ENCODE measurements at regions not wholly inside any gene's neighbourhood (a gene's known extent, or its start where the extent isn't known, plus 50 kb on each side); places are given as distances from the start of the nearest gene placed in this dataset.

DNA sequence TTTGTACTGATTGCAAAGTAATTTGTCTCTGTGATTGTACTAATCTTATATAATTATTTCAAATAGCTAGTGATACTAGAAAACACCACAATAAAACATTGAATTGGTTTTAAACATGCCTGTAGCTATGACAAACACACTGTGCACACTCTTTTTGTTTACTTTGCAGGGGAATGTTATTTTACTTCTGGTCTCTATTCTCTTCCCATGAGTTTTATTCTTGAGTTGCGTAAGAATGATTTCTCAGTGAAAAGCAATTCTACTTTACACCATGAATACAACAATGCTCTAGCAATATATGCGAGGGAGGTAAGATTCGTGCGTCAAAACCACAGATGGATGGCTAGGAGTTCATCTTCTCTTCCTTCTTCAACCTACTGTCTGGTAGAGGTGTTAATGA is 68.4 kb upstream of the PHACTR1 start:
- Histone ChIP-seq H3K36me3 (ENCODE audit: control insufficient read depth in 4 of 4, insufficient read depth in 4 of 4, low read length in 3 of 4) (no peaks in the 10 kb centered on the region), H3K27me3 (replicated peaks in 2 of 5; ENCODE audit: control insufficient read depth in 4 of 5, insufficient read depth in 5 of 5, low read length in 4 of 5) (no peaks in the 10 kb centered on the region), H3K4me1 (ENCODE audit: control extremely low read depth in 1 of 4, control insufficient read depth in 4 of 4, insufficient read depth in 4 of 4, low read length in 3 of 4) (peaks cover 0 to 11% (median 9%) of the 10 kb centered on the region in 4 experiments), H3K27ac (ENCODE audit: insufficient read depth in 1 of 2, low read depth in 1 of 2, low read length in 2 of 2, poor library complexity in 1 of 2, severe bottlenecking in 2 of 2) (no peak overlapping the region), H3K4me3 (ENCODE audit: control insufficient read depth in 1 of 7, extremely low read depth in 1 of 7, insufficient read depth in 4 of 7, low read depth in 2 of 7, low read length in 6 of 7) (no peak overlapping the region), H3K9me3 (ENCODE audit: control extremely low read depth in 1 of 5, control insufficient read depth in 4 of 5, insufficient read depth in 2 of 5, low read depth in 1 of 5, low read length in 4 of 5) (peaks cover 0 to 11% (median 0%) of the 10 kb centered on the region in 5 experiments)
- CTCF ChIA-PET = no interaction called here
- no CpG with 5 or more reads among the region's 4 CpGs for WGBS (ENCODE audit: insufficient coverage)
- no peak for DNase-seq
- POLR2A ChIA-PET = no interaction called here

DNA sequence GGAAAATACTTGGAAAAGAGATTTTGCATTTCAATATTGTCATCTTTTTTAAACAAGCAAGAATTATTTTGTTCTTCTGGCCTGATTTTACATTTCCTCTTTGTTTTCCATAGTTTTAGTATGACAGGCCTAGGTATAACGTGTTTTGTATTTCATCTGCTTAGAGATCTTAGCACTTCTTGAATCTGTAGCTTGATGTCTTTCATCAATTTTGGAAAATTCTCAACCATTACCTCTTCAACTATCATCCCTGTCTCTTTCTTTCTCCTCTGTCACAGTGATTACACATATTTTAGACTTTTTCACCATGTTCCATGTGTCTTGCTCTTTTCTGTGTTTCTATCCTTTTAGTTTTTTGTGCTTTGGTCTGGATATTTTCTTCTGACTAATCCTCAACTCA is 67.2 kb upstream of the PHACTR1 start:
- H3K4me3 ChIP-seq (ENCODE audit: control insufficient read depth in 1 of 7, extremely low read depth in 1 of 7, insufficient read depth in 4 of 7, low read depth in 2 of 7, low read length in 6 of 7) = no peak overlapping the region
- H3K36me3 ChIP-seq (ENCODE audit: control insufficient read depth in 4 of 4, insufficient read depth in 4 of 4, low read length in 3 of 4) = no peaks in the 10 kb centered on the region
- ChIA-PET CTCF (no interaction called here), POLR2A (no interaction called here)
- no peaks in the 10 kb centered on the region for H3K27me3 ChIP-seq (replicated peaks in 2 of 5; ENCODE audit: control insufficient read depth in 4 of 5, insufficient read depth in 5 of 5, low read length in 4 of 5)
- peaks cover 0 to 11% (median 0%) of the 10 kb centered on the region in 5 experiments for H3K9me3 ChIP-seq (ENCODE audit: control extremely low read depth in 1 of 5, control insufficient read depth in 4 of 5, insufficient read depth in 2 of 5, low read depth in 1 of 5, low read length in 4 of 5)
- no peak overlapping the region for H3K27ac ChIP-seq (ENCODE audit: insufficient read depth in 1 of 2, low read depth in 1 of 2, low read length in 2 of 2, poor library complexity in 1 of 2, severe bottlenecking in 2 of 2)
- H3K4me1 ChIP-seq (ENCODE audit: control extremely low read depth in 1 of 4, control insufficient read depth in 4 of 4, insufficient read depth in 4 of 4, low read length in 3 of 4) = peaks cover 6 to 22% (median 20%) of the 10 kb centered on the region in 4 experiments
- WGBS (ENCODE audit: insufficient coverage) = 100% methylated on average over 1 of the region's 1 CpG
- no peak for DNase-seq

DNA sequence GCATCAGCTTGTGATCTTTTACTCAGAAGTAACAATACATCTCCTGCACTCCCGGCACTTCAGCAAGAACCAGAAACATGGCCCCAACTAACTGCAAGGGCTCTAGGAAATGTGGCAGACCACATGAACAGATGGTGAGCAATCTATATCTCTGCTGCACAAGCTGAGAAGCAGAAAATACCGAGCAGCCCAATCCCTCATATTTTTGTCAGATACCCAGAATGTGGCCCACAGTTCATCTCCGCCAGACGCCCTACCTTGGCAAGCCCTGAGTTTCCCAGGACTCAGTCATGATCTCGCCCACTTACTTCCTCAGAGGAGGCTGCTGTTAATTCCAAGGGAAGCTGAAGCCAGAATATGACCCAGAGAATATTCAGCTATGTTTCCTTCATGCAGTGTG is 63.1 kb upstream of the PHACTR1 start:
- 0% methylated on average over 5 of the region's 5 CpGs for WGBS (ENCODE audit: insufficient coverage)
- Histone ChIP-seq H3K4me3 (ENCODE audit: control insufficient read depth in 1 of 7, extremely low read depth in 1 of 7, insufficient read depth in 4 of 7, low read depth in 2 of 7, low read length in 6 of 7) (peak overlapping the region in 1 of 7 experiments; percentile 17), H3K36me3 (ENCODE audit: control insufficient read depth in 4 of 4, insufficient read depth in 4 of 4, low read length in 3 of 4) (no peaks in the 10 kb centered on the region), H3K27ac (ENCODE audit: insufficient read depth in 1 of 2, low read depth in 1 of 2, low read length in 2 of 2, poor library complexity in 1 of 2, severe bottlenecking in 2 of 2) (peak overlapping the region; percentile 17 to 47), H3K9me3 (ENCODE audit: control extremely low read depth in 1 of 5, control insufficient read depth in 4 of 5, insufficient read depth in 2 of 5, low read depth in 1 of 5, low read length in 4 of 5) (peaks cover 0 to 11% (median 0%) of the 10 kb centered on the region in 5 experiments), H3K4me1 (ENCODE audit: control extremely low read depth in 1 of 4, control insufficient read depth in 4 of 4, insufficient read depth in 4 of 4, low read length in 3 of 4) (peaks cover 18 to 62% (median 50%) of the 10 kb centered on the region in 4 experiments), H3K27me3 (replicated peaks in 2 of 5; ENCODE audit: control insufficient read depth in 4 of 5, insufficient read depth in 5 of 5, low read length in 4 of 5) (no peaks in the 10 kb centered on the region)
- peak; percentile 82 to 99 (median 96) for DNase-seq
- POLR2A ChIA-PET = interaction anchor here (0.5 kb wide), 1 partner anchor 560 kb away, joined by 3 read pairs; no protein-coding TSS in a partner anchor
- CTCF ChIA-PET = interaction anchor here (0.8 to 0.9 kb wide), 2 partner anchors 13 to 15 kb away, joined by 3 read pairs; no protein-coding TSS in a partner anchor

DNA sequence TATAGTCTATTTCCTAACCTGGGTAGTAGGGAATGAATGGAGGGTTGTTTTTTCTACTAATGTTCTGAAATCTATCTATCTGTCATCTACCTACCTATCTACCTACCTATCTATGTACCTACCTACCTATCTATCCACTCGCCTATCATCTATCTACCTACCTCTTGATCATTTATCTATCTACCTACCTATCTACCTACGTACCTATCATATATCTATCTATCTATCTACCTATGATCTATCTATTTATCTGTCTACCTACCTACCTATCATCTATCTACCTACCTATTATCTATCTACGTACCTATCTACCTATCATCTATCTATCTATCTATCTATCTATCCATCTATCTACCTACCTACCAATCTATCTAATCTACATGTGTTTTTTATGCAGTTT is 62.5 kb upstream of the PHACTR1 start:
- H3K27ac ChIP-seq (ENCODE audit: insufficient read depth in 1 of 2, low read depth in 1 of 2, low read length in 2 of 2, poor library complexity in 1 of 2, severe bottlenecking in 2 of 2) = peak overlapping the region in 1 of 2 experiments; percentile 47
- CTCF ChIA-PET = interaction anchor here (0.8 to 0.9 kb wide), 2 partner anchors 13 to 16 kb away, joined by 3 read pairs; no protein-coding TSS in a partner anchor
- H3K9me3 ChIP-seq (ENCODE audit: control extremely low read depth in 1 of 5, control insufficient read depth in 4 of 5, insufficient read depth in 2 of 5, low read depth in 1 of 5, low read length in 4 of 5) = peaks cover 0 to 7% (median 0%) of the 10 kb centered on the region in 5 experiments
- POLR2A ChIA-PET = interaction anchor here (0.5 to 0.6 kb wide), 2 partner anchors 180 to 560 kb away, joined by 3 read pairs; no protein-coding TSS in a partner anchor
- no peak for DNase-seq
- H3K4me1 ChIP-seq (ENCODE audit: control extremely low read depth in 1 of 4, control insufficient read depth in 4 of 4, insufficient read depth in 4 of 4, low read length in 3 of 4) = peaks cover 18 to 62% (median 50%) of the 10 kb centered on the region in 4 experiments
- H3K27me3 ChIP-seq (replicated peaks in 2 of 5; ENCODE audit: control insufficient read depth in 4 of 5, insufficient read depth in 5 of 5, low read length in 4 of 5) = no peaks in the 10 kb centered on the region
- no peaks in the 10 kb centered on the region for H3K36me3 ChIP-seq (ENCODE audit: control insufficient read depth in 4 of 4, insufficient read depth in 4 of 4, low read length in 3 of 4)
- 84% methylated on average over 3 of the region's 3 CpGs for WGBS (ENCODE audit: insufficient coverage)
- no peak overlapping the region for H3K4me3 ChIP-seq (ENCODE audit: control insufficient read depth in 1 of 7, extremely low read depth in 1 of 7, insufficient read depth in 4 of 7, low read depth in 2 of 7, low read length in 6 of 7)

DNA sequence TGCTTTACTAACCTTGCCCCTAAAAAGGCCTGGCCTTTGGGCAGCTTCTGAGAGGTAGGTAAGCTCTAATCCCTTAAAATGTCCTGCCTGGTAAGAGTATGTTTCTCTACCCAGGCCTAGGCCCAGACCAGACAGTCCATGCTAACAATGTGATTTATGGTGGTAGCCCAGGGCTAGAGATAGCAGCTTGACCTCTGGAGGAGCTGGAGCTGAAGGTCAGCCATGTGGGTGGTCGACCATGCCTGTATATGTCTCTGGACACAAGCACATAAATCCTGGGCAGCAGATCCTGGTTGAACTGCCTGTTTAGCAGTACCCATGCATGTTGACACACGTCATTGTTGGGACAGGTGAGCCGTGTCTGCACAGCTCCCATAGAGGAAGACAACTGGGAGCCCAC is 62.1 kb upstream of the PHACTR1 start:
- Histone ChIP-seq H3K27me3 (replicated peaks in 2 of 5; ENCODE audit: control insufficient read depth in 4 of 5, insufficient read depth in 5 of 5, low read length in 4 of 5) (no peaks in the 10 kb centered on the region), H3K4me3 (ENCODE audit: control insufficient read depth in 1 of 7, extremely low read depth in 1 of 7, insufficient read depth in 4 of 7, low read depth in 2 of 7, low read length in 6 of 7) (no peak overlapping the region), H3K27ac (ENCODE audit: insufficient read depth in 1 of 2, low read depth in 1 of 2, low read length in 2 of 2, poor library complexity in 1 of 2, severe bottlenecking in 2 of 2) (no peak overlapping the region), H3K4me1 (ENCODE audit: control extremely low read depth in 1 of 4, control insufficient read depth in 4 of 4, insufficient read depth in 4 of 4, low read length in 3 of 4) (peaks cover 18 to 62% (median 50%) of the 10 kb centered on the region in 4 experiments), H3K36me3 (ENCODE audit: control insufficient read depth in 4 of 4, insufficient read depth in 4 of 4, low read length in 3 of 4) (no peaks in the 10 kb centered on the region), H3K9me3 (ENCODE audit: control extremely low read depth in 1 of 5, control insufficient read depth in 4 of 5, insufficient read depth in 2 of 5, low read depth in 1 of 5, low read length in 4 of 5) (peaks cover 0 to 4% (median 0%) of the 10 kb centered on the region in 5 experiments)
- CTCF ChIA-PET = interaction anchor here (0.8 kb wide), 1 partner anchor 12 kb away, joined by 3 read pairs; no protein-coding TSS in a partner anchor
- DNase-seq = no peak
- WGBS (ENCODE audit: insufficient coverage) = 68% methylated on average over 3 of the region's 3 CpGs
- POLR2A ChIA-PET = interaction anchor here (0.6 kb wide), 1 partner anchor 179 kb away, joined by 3 read pairs; no protein-coding TSS in a partner anchor

DNA sequence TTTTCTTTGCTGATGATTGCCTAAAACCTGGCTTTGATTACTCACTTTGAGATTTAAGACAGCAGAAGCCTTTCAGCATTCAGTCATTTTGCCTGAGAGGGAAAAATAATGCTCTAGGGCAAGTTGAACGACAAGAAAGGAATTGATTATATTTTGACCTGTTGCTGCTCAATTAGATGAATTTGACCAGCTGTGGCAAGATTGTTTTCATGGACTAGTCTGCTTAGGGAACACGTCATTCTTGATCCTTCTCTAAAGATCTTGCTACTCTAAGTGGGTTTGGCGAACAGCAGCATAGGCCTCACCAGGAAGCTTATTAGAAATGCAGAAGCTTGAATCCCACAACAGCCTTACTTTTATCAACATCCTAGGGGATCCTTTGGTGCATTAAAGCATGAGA is 59.7 kb upstream of the PHACTR1 start:
- H3K36me3 ChIP-seq (ENCODE audit: control insufficient read depth in 4 of 4, insufficient read depth in 4 of 4, low read length in 3 of 4) = no peaks in the 10 kb centered on the region
- ChIA-PET CTCF (no interaction called here), POLR2A (no interaction called here)
- H3K9me3 ChIP-seq (ENCODE audit: control extremely low read depth in 1 of 5, control insufficient read depth in 4 of 5, insufficient read depth in 2 of 5, low read depth in 1 of 5, low read length in 4 of 5) = no peaks in the 10 kb centered on the region
- no peak overlapping the region for H3K27ac ChIP-seq (ENCODE audit: insufficient read depth in 1 of 2, low read depth in 1 of 2, low read length in 2 of 2, poor library complexity in 1 of 2, severe bottlenecking in 2 of 2)
- no peaks in the 10 kb centered on the region for H3K27me3 ChIP-seq (replicated peaks in 2 of 5; ENCODE audit: control insufficient read depth in 4 of 5, insufficient read depth in 5 of 5, low read length in 4 of 5)
- H3K4me1 ChIP-seq (ENCODE audit: control extremely low read depth in 1 of 4, control insufficient read depth in 4 of 4, insufficient read depth in 4 of 4, low read length in 3 of 4) = peaks cover 18 to 62% (median 50%) of the 10 kb centered on the region in 4 experiments
- H3K4me3 ChIP-seq (ENCODE audit: control insufficient read depth in 1 of 7, extremely low read depth in 1 of 7, insufficient read depth in 4 of 7, low read depth in 2 of 7, low read length in 6 of 7) = no peak overlapping the region
- DNase-seq = peak in 1 of 3 donors; percentile 28
- 51% methylated on average over 3 of the region's 3 CpGs for WGBS (ENCODE audit: insufficient coverage)

DNA sequence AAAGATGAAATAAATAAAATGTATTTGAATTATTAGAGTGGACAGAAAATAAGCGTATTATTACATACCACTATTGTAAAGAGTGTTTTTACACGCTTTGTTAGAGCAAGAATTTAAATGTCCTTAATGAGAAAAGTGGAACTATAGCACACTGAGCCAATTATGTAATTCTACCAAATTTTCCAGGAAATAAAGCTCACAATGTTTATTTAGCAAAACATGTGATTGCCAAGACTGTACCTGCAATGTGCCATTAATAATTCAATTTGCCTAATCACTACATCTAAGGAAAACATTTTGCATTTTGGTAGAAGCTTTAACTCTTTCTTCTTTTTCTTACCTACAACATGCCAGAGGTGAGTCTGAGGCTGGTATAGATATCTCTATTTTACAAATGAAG is 58.7 kb upstream of the PHACTR1 start:
- Histone ChIP-seq H3K36me3 (ENCODE audit: control insufficient read depth in 4 of 4, insufficient read depth in 4 of 4, low read length in 3 of 4) (no peaks in the 10 kb centered on the region), H3K4me3 (ENCODE audit: control insufficient read depth in 1 of 7, extremely low read depth in 1 of 7, insufficient read depth in 4 of 7, low read depth in 2 of 7, low read length in 6 of 7) (no peak overlapping the region), H3K4me1 (ENCODE audit: control extremely low read depth in 1 of 4, control insufficient read depth in 4 of 4, insufficient read depth in 4 of 4, low read length in 3 of 4) (peaks cover 18 to 56% (median 43%) of the 10 kb centered on the region in 4 experiments), H3K9me3 (ENCODE audit: control extremely low read depth in 1 of 5, control insufficient read depth in 4 of 5, insufficient read depth in 2 of 5, low read depth in 1 of 5, low read length in 4 of 5) (no peaks in the 10 kb centered on the region), H3K27ac (ENCODE audit: insufficient read depth in 1 of 2, low read depth in 1 of 2, low read length in 2 of 2, poor library complexity in 1 of 2, severe bottlenecking in 2 of 2) (no peak overlapping the region), H3K27me3 (replicated peaks in 2 of 5; ENCODE audit: control insufficient read depth in 4 of 5, insufficient read depth in 5 of 5, low read length in 4 of 5) (no peaks in the 10 kb centered on the region)
- CTCF ChIA-PET = interaction anchor here (0.9 kb wide), 1 partner anchor 52 kb away, joined by 3 read pairs; no protein-coding TSS in a partner anchor
- no CpG with 5 or more reads among the region's 2 CpGs for WGBS (ENCODE audit: insufficient coverage)
- DNase-seq = no peak
- POLR2A ChIA-PET = no interaction called here
